Ovary (tissue), 3 donors: ENCODE measurements at regions not wholly inside any gene's neighbourhood (a gene's known extent, or its start where the extent isn't known, plus 50 kb on each side); places are given as distances from the start of the nearest gene placed in this dataset.

Experiments
- EP300 ChIP-seq: sonication (generic); formaldehyde crosslinking; IDR thresholded peaks from one replicate; pipeline ENCODE4 v1.6.1; 2017; ENCODE audit warnings: antibody characterized with exemption
- TF ChIP-seq, protein P1 (sequence below), 3 donors: fragments of 450-650 bp in 2 of 3; fragments of 200-600 bp in 1 of 3; IDR thresholded peaks; one replicate each; pipeline versions ENCODE4 v1.5.1 to v1.8.0; 2016 to 2022; ENCODE audit warnings: antibody characterized with exemption in 3 of 3, mild to moderate bottlenecking in 1 of 3
- donor health status: DM: no; HTN: no; CAD: no.

DNA sequence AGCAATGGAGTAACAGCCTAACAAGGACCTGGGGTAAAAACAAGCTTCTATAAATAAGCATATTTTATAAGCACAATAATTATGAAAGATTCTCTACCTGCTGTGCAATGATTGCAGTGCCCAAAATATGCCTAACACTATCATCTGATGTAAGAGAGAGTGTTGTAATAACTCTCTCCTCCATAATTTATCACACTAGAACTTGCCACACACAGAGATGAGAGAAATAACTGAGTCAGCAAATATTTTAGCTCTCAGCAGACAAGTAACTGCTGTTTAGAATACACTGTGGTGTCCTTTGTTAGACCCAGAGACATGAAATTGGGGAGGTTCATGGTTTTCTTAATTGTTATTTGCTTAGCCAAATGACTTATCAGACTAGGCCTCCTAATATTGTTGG, 105.3 kb upstream of the ACP3 start:
- TF ChIP-seq, protein P1, sequence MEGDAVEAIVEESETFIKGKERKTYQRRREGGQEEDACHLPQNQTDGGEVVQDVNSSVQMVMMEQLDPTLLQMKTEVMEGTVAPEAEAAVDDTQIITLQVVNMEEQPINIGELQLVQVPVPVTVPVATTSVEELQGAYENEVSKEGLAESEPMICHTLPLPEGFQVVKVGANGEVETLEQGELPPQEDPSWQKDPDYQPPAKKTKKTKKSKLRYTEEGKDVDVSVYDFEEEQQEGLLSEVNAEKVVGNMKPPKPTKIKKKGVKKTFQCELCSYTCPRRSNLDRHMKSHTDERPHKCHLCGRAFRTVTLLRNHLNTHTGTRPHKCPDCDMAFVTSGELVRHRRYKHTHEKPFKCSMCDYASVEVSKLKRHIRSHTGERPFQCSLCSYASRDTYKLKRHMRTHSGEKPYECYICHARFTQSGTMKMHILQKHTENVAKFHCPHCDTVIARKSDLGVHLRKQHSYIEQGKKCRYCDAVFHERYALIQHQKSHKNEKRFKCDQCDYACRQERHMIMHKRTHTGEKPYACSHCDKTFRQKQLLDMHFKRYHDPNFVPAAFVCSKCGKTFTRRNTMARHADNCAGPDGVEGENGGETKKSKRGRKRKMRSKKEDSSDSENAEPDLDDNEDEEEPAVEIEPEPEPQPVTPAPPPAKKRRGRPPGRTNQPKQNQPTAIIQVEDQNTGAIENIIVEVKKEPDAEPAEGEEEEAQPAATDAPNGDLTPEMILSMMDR (IDR thresholded peaks at IDR 0.05), result no peak
- TF ChIP-seq EP300, result no peak
